Mammary epithelial cell (primary cell): ENCODE measurements at regions not wholly inside any gene's neighbourhood (a gene's known extent, or its start where the extent isn't known, plus 50 kb on each side); places are given as distances from the start of the nearest gene placed in this dataset.

Experiments used
- EZH2 ChIP-seq: IDR thresholded peaks from 2 replicates; pipeline ENCODE4 v1.6.1; 2012; ENCODE audit warnings: low read length, inconsistent platforms, borderline replicate concordance
- TF ChIP-seq, protein P1 (sequence below), 2 donors: IDR thresholded peaks in 1 of 2; conservative IDR thresholded peaks in 1 of 2; 2 replicates each; pipeline ENCODE4 v1.5.1; 2011 to 2012; ENCODE audit warnings: inconsistent platforms in 2 of 2, low read length in 2 of 2, mild to moderate bottlenecking in 2 of 2, control low read depth in 1 of 2, low read depth in 1 of 2; ENCODE audit not compliant: insufficient read depth in 1 of 2; ENCODE audit errors: extremely low read depth in 1 of 2

- TF ChIP-seq, protein P1, sequence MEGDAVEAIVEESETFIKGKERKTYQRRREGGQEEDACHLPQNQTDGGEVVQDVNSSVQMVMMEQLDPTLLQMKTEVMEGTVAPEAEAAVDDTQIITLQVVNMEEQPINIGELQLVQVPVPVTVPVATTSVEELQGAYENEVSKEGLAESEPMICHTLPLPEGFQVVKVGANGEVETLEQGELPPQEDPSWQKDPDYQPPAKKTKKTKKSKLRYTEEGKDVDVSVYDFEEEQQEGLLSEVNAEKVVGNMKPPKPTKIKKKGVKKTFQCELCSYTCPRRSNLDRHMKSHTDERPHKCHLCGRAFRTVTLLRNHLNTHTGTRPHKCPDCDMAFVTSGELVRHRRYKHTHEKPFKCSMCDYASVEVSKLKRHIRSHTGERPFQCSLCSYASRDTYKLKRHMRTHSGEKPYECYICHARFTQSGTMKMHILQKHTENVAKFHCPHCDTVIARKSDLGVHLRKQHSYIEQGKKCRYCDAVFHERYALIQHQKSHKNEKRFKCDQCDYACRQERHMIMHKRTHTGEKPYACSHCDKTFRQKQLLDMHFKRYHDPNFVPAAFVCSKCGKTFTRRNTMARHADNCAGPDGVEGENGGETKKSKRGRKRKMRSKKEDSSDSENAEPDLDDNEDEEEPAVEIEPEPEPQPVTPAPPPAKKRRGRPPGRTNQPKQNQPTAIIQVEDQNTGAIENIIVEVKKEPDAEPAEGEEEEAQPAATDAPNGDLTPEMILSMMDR (conservative IDR thresholded peaks at IDR 0.05 in 1 of 2, IDR thresholded peaks at IDR 0.05 in 1 of 2; ENCODE audit: extremely low read depth in 1 of 2, insufficient read depth in 1 of 2, low read depth in 1 of 2, low read length in 2 of 2): no peak
- no peak for TF ChIP-seq EZH2
These were observed 385.9 kb upstream of the SPRY2 start for GRCh38 chr13:80726868-80727267.
